ENCODE measurements at regions not wholly inside any gene's neighbourhood (a gene's known extent, or its start where the extent isn't known, plus 50 kb on each side); places are given as distances from the start of the nearest gene placed in this dataset.
"Not testable (repeated sequence)": the region's sequence is repeated elsewhere in the genome, so short reads cannot be mapped to it uniquely, and the experiment has no call there.

GRCh38 chr7:125358551-125359167 is 429.0 kb upstream of the POT1 start:
- H3K36me3 ChIP-seq = no peaks in the 10 kb centered on the region
- no peak for DNase-seq
- no peaks in the 10 kb centered on the region for H3K27me3 ChIP-seq
- no peaks in the 10 kb centered on the region for H3K9me3 ChIP-seq (replicated peaks)
- peaks cover 9% of the 10 kb centered on the region for H3K4me1 ChIP-seq
- no peak overlapping the region for H3K4me3 ChIP-seq
- no peak overlapping the region for H3K27ac ChIP-seq

- H3K4me1 ChIP-seq = peaks cover 9% of the 10 kb centered on the region
- H3K36me3 ChIP-seq = no peaks in the 10 kb centered on the region
- H3K27ac ChIP-seq = no peak overlapping the region
- H3K27me3 ChIP-seq = no peaks in the 10 kb centered on the region
- no peaks in the 10 kb centered on the region for H3K9me3 ChIP-seq (replicated peaks)
- no peak overlapping the region for H3K4me3 ChIP-seq
- no peak for DNase-seq
Observed at GRCh38 chr7:125357676-125358455, 428.2 kb upstream of the POT1 start.

- Histone ChIP-seq H3K4me3 (no peak overlapping the region), H3K36me3 (no peaks in the 10 kb centered on the region), H3K9me3 (replicated peaks) (no peaks in the 10 kb centered on the region), H3K4me1 (peaks cover 9% of the 10 kb centered on the region), H3K27me3 (no peaks in the 10 kb centered on the region), H3K27ac (no peak overlapping the region)
- no peak for DNase-seq
Observed at GRCh38 chr7:125355899-125356298, 426.3 kb upstream of the POT1 start.

GRCh38 chr7:125347269-125347668 is 417.6 kb upstream of the POT1 start:
- Histone ChIP-seq H3K4me1 (no peaks in the 10 kb centered on the region), H3K27ac (no peak overlapping the region), H3K4me3 (no peak overlapping the region), H3K9me3 (replicated peaks) (no peaks in the 10 kb centered on the region), H3K36me3 (no peaks in the 10 kb centered on the region), H3K27me3 (no peaks in the 10 kb centered on the region)
- DNase-seq = no peak

GRCh38 chr7:125338110-125338509 is 408.5 kb upstream of the POT1 start:
- Histone ChIP-seq H3K4me3 (no peak overlapping the region), H3K9me3 (replicated peaks) (no peaks in the 10 kb centered on the region), H3K36me3 (0 out of 2 replicates have a peak, but pooled peaks cover 2% of the 10 kb centered on the region), H3K27me3 (no peaks in the 10 kb centered on the region), H3K4me1 (no peaks in the 10 kb centered on the region), H3K27ac (no peak overlapping the region)
- no peak for DNase-seq

- no peaks in the 10 kb centered on the region for H3K27me3 ChIP-seq
Observed at GRCh38 chr7:125336326-125336725, 406.7 kb upstream of the POT1 start.

GRCh38 chr7:125326666-125327255 is 397.1 kb upstream of the POT1 start:
- H3K9me3 ChIP-seq (replicated peaks) = no peaks in the 10 kb centered on the region
- no peaks in the 10 kb centered on the region for H3K36me3 ChIP-seq
- H3K4me3 ChIP-seq = no peak overlapping the region
- H3K27me3 ChIP-seq = no peaks in the 10 kb centered on the region
- no peak overlapping the region for H3K27ac ChIP-seq
- peak; percentile 15 to 38 for DNase-seq
- H3K4me1 ChIP-seq = peaks cover 10% of the 10 kb centered on the region; the same call in 1 of the 2 replicates

More at GRCh38 chr7:125336326-125336725, 406.7 kb upstream of the POT1 start:
- Histone ChIP-seq H3K9me3 (replicated peaks) (no peaks in the 10 kb centered on the region), H3K4me1 (no peaks in the 10 kb centered on the region), H3K4me3 (no peak overlapping the region), H3K36me3 (no peaks in the 10 kb centered on the region), H3K27ac (no peak overlapping the region)
- DNase-seq = no peak

GRCh38 chr7:125316466-125316865 is 386.8 kb upstream of the POT1 start:
- peak; percentile 20 to 47 for DNase-seq
- no peaks in the 10 kb centered on the region for H3K36me3 ChIP-seq
- no peaks in the 10 kb centered on the region for H3K27me3 ChIP-seq
- no peak overlapping the region for H3K4me3 ChIP-seq
- H3K27ac ChIP-seq = no peak overlapping the region
- H3K4me1 ChIP-seq = no peaks in the 10 kb centered on the region
- no peaks in the 10 kb centered on the region; the same call in 1 of the 2 replicates for H3K9me3 ChIP-seq (replicated peaks)

GRCh38 chr7:125299003-125299765 is 369.6 kb upstream of the POT1 start:
- no peak for DNase-seq
- Histone ChIP-seq H3K4me3 (no peak overlapping the region), H3K36me3 (no peaks in the 10 kb centered on the region), H3K27me3 (no peaks in the 10 kb centered on the region), H3K27ac (no peak overlapping the region), H3K4me1 (no peaks in the 10 kb centered on the region), H3K9me3 (replicated peaks) (no peaks in the 10 kb centered on the region)

GRCh38 chr7:125279961-125280360 is 350.3 kb upstream of the POT1 start:
- H3K4me1 ChIP-seq = no peaks in the 10 kb centered on the region
- no peaks in the 10 kb centered on the region for H3K9me3 ChIP-seq (replicated peaks)
- no peaks in the 10 kb centered on the region for H3K27me3 ChIP-seq
- H3K36me3 ChIP-seq = no peaks in the 10 kb centered on the region
- no peak overlapping the region for H3K4me3 ChIP-seq
- no peak overlapping the region for H3K27ac ChIP-seq
- DNase-seq = peak in 1 of 2 experiments; percentile 5

- Histone ChIP-seq H3K27ac (no peak overlapping the region), H3K27me3 (no peaks in the 10 kb centered on the region), H3K9me3 (replicated peaks) (no peaks in the 10 kb centered on the region), H3K36me3 (no peaks in the 10 kb centered on the region), H3K4me1 (no peaks in the 10 kb centered on the region), H3K4me3 (no peak overlapping the region)
- DNase-seq = no peak
Observed at GRCh38 chr7:125278318-125278717, 348.7 kb upstream of the POT1 start.

- not testable (repeated sequence) for H3K27me3 ChIP-seq; H3K36me3 ChIP-seq; DNase-seq; H3K27ac ChIP-seq; H3K4me1 ChIP-seq; H3K9me3 ChIP-seq (replicated peaks); H3K4me3 ChIP-seq
Observed at GRCh38 chr7:125274742-125275141, 345.1 kb upstream of the POT1 start.

GRCh38 chr7:125264174-125264856 is 334.7 kb upstream of the POT1 start:
- not testable (repeated sequence) for H3K4me1 ChIP-seq; H3K27ac ChIP-seq; DNase-seq; H3K9me3 ChIP-seq (replicated peaks); H3K36me3 ChIP-seq; H3K27me3 ChIP-seq; H3K4me3 ChIP-seq

GRCh38 chr7:125258876-125259417 is 329.3 kb upstream of the POT1 start:
- H3K9me3 ChIP-seq (replicated peaks); H3K36me3 ChIP-seq; H3K4me3 ChIP-seq; DNase-seq; H3K4me1 ChIP-seq; H3K27ac ChIP-seq; H3K27me3 ChIP-seq: not testable (repeated sequence)
